Lower leg skin (tissue), 3 donors: ENCODE measurements at regions not wholly inside any gene's neighbourhood (a gene's known extent, or its start where the extent isn't known, plus 50 kb on each side); places are given as distances from the start of the nearest gene placed in this dataset.

Experiments
- CTCF ChIP-seq, 3 donors: fragments of 450-650 bp; IDR thresholded peaks; one replicate each; pipeline ENCODE4 v1.5.1; 2016; ENCODE audit warnings: antibody characterized with exemption in 3 of 3, mild to moderate bottlenecking in 3 of 3, moderate library complexity in 2 of 3
- POLR2A ChIP-seq, 2 donors: fragments of 450-650 bp; IDR thresholded peaks; one replicate each; pipeline ENCODE4 v1.6.1; 2016 to 2017; ENCODE audit warnings: antibody characterized with exemption in 2 of 2, mild to moderate bottlenecking in 1 of 2, moderate library complexity in 1 of 2

- no peak for TF ChIP-seq POLR2A (IDR thresholded peaks at IDR 0.05)
- no peak for TF ChIP-seq CTCF (IDR thresholded peaks at IDR 0.05)
These were observed 925.1 kb upstream of the TENM4 start for GRCh38 chr11:80365980-80366379.
